ENCODE measurements at regions not wholly inside any gene's neighbourhood (a gene's known extent, or its start where the extent isn't known, plus 50 kb on each side); places are given as distances from the start of the nearest gene placed in this dataset.

GRCh38 chr4:3710451-3711182, 55.6 kb upstream of the ADRA2C start:
- 34 to 42% (median 40%) methylated on average over 17 to 24 of the region's 24 CpGs for WGBS, 3 donors
- no peak overlapping the region for H3K4me3 ChIP-seq
- H3K9me3 ChIP-seq = no peaks in the 10 kb centered on the region
- no peak overlapping the region for H3K27ac ChIP-seq
- H3K4me1 ChIP-seq (ENCODE audit: insufficient read depth) = no peaks in the 10 kb centered on the region
- TF ChIP-seq POLR2A (IDR thresholded peaks at IDR 0.05) (no peak), EP300 (IDR thresholded peaks at IDR 0.05) (no peak), CTCF (IDR thresholded peaks at IDR 0.05) (no peak)
- intact Hi-C loops (cut with DNase I) = no loop called here
- no peaks in the 10 kb centered on the region for H3K27me3 ChIP-seq
- peak in 2 of 5 donors; percentile 7 to 60 for DNase-seq
- H3K36me3 ChIP-seq = no peaks in the 10 kb centered on the region

- peak in 2 of 5 donors; percentile 6 to 34 for DNase-seq
- Histone ChIP-seq H3K27me3 (no peaks in the 10 kb centered on the region), H3K4me1 (ENCODE audit: insufficient read depth) (no peaks in the 10 kb centered on the region), H3K27ac (no peak overlapping the region), H3K36me3 (no peaks in the 10 kb centered on the region), H3K4me3 (no peak overlapping the region), H3K9me3 (no peaks in the 10 kb centered on the region)
- TF ChIP-seq CTCF (IDR thresholded peaks at IDR 0.05) (no peak), POLR2A (IDR thresholded peaks at IDR 0.05) (no peak), EP300 (IDR thresholded peaks at IDR 0.05) (peak; percentile 26)
- WGBS, 3 donors = 70 to 72% (median 70%) methylated on average over 18 of the region's 18 CpGs
- intact Hi-C loops (cut with DNase I) = no loop called here
Observed at GRCh38 chr4:3709846-3710441, 56.2 kb upstream of the ADRA2C start.

GRCh38 chr4:3709061-3709845, 56.9 kb upstream of the ADRA2C start:
- Histone ChIP-seq H3K27me3 (no peaks in the 10 kb centered on the region), H3K4me3 (no peak overlapping the region), H3K4me1 (ENCODE audit: insufficient read depth) (no peaks in the 10 kb centered on the region), H3K27ac (no peak overlapping the region), H3K36me3 (no peaks in the 10 kb centered on the region), H3K9me3 (no peaks in the 10 kb centered on the region)
- whole genome bisulfite sequencing, 3 donors = 91 to 94% (median 92%) methylated on average over 14 of the region's 14 CpGs
- intact Hi-C loops (cut with DNase I) = no loop called here
- DNase-seq = peak in 2 of 5 donors; percentile 2 to 17
- TF ChIP-seq CTCF (IDR thresholded peaks at IDR 0.05) = no peak
- TF ChIP-seq EP300 (IDR thresholded peaks at IDR 0.05) = no peak
- TF ChIP-seq POLR2A (IDR thresholded peaks at IDR 0.05) = no peak

DNA sequence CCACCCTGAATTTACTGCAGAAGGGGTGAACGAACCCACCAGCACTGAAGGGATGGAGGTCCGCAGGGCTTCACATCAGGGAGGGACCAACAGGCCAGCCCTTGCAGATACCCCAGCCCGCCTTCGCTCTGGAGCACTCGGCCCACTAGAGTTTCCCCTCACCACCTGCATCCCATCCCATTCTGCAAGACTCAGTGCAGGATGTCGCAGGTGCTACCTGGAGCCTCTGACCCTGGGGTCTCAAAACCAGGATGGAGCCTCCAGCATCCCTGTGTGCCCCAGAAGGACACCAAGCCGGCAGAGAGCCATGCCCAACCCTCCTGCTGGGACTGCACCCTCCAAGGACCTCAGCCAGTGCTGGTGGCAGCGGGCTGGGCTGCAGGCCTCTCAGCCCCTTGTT, 57.6 kb upstream of the ADRA2C start:
- peak in 2 of 5 donors; percentile 9 to 21 for DNase-seq
- intact Hi-C loops (cut with DNase I) = no loop called here
- Histone ChIP-seq H3K4me1 (ENCODE audit: insufficient read depth) (no peaks in the 10 kb centered on the region), H3K27me3 (no peaks in the 10 kb centered on the region), H3K4me3 (no peak overlapping the region), H3K9me3 (no peaks in the 10 kb centered on the region), H3K27ac (no peak overlapping the region), H3K36me3 (no peaks in the 10 kb centered on the region)
- 94 to 99% (median 95%) methylated on average over 8 of the region's 8 CpGs for WGBS, 3 donors
- TF ChIP-seq EP300 (IDR thresholded peaks at IDR 0.05) (no peak), CTCF (IDR thresholded peaks at IDR 0.05) (no peak), POLR2A (IDR thresholded peaks at IDR 0.05) (no peak)

All from ovary (tissue), 7 donors.